T47D (cell line): ENCODE measurements at regions not wholly inside any gene's neighbourhood (a gene's known extent, or its start where the extent isn't known, plus 50 kb on each side); places are given as distances from the start of the nearest gene placed in this dataset.
"Not testable (repeated sequence)": the region's sequence is repeated elsewhere in the genome, so short reads cannot be mapped to it uniquely, and the experiment has no call there.

Source experiments
- DNase-seq, 2 experiments: peaks; one replicate each; pipeline versions ENCODE4 v3.0.0 to v3.0.0-alpha.2; 2011 to 2012; ENCODE audit warnings: low read depth in 1 of 2, low spot score in 1 of 2
- JUND ChIP-seq: IDR thresholded peaks from 2 replicates; pipeline ENCODE4 v1.6.1; 2012; ENCODE audit warnings: low read depth
- in situ Hi-C: cut with HindIII; loops from 2 replicates; pipeline ENCODE4 v1.10.0; 2016; ENCODE audit warnings: low sequenced_read_pairs, low pct_unique_long_range_greater_than_20kb

- no peak for TF ChIP-seq JUND
- no peak for DNase-seq
- in situ Hi-C loops, result no loop called here
Observed at GRCh38 chr2:204373942-204374341, 171.3 kb upstream of the PARD3B start.

GRCh38 chr2:204380141-204380881 is 165.0 kb upstream of the PARD3B start:
- in situ Hi-C loops, result no loop called here
- DNase-seq, result no peak
- TF ChIP-seq JUND, result no peak

DNA sequence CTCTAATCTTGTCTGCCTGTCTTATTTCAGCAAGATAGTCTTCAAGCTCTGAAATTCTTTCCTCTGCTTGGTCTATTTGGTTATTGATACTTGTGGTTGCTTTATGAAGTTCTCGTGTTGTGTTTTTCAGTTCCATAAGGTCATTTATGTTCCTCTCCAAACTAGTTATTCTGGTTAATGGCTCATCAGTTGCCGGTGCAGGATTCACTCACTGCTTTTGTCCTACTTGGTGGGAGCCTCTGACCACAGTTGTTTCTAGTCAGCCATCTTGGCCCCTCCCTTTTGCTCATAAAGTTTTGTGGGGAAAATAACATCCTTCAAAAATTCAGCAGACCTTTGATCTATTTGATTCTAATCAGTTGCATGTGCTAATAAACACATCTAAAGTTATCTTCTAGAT is 158.6 kb upstream of the PARD3B start:
- in situ Hi-C loops, result no loop called here
- TF ChIP-seq JUND, result no peak
- DNase-seq, result no peak

DNA sequence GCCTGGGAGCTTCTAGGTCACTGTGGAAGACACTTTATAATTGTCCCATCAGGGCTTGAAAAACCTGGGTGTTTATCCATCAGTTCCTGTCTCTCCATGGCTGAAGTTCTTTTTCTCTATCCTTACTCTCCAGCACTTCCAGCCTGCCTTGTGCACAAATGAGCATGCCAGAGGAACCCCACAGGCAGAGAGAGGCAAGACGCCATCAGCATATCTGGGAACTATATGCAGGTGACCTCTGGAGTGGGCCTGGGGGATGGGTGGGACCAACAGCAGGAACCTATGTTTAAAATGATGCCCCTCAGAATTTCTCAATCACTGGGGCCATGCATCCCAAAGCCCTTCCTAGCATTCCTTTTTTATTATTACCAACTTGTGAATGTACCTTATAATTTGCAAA is 156.2 kb upstream of the PARD3B start:
- in situ Hi-C loops, result no loop called here
- TF ChIP-seq JUND, result no peak

GRCh38 chr2:204389856-204390255 is 155.4 kb upstream of the PARD3B start:
- TF ChIP-seq JUND, result no peak
- in situ Hi-C loops, result no loop called here
- no peak for DNase-seq

More for the DNA sequence above, 156.2 kb upstream of the PARD3B start:
- no peak for DNase-seq

GRCh38 chr2:204395539-204395938 is 149.7 kb upstream of the PARD3B start:
- in situ Hi-C loops, result no loop called here
- no peak for TF ChIP-seq JUND

DNA sequence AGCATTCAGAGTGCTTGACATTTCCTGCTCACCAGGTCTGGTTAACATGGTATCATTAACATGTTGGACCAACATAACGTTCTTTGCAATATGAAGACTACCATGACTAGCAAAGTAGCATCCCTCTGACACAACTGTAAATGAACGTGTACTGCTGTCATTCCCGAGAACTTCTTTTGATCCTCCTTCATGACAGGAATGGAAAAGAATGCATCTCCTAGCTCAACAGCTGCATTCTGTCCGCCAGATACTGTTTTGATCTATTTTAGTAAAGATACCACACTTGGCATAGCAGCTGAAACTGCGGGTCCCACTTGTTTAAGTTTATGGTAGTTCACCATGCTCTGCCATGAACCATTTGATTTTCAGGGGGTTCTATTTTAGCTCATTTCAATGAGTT is 144.2 kb upstream of the PARD3B start:
- in situ Hi-C loops, result no loop called here
- DNase-seq, result no peak
- no peak for TF ChIP-seq JUND

More at GRCh38 chr2:204395539-204395938, 149.7 kb upstream of the PARD3B start:
- DNase-seq, result no peak

GRCh38 chr2:204407204-204408014 is 137.9 kb upstream of the PARD3B start:
- in situ Hi-C loops, result no loop called here
- no peak for DNase-seq
- no peak for TF ChIP-seq JUND

GRCh38 chr2:204412782-204413181 is 132.5 kb upstream of the PARD3B start:
- in situ Hi-C loops, DNase-seq: not testable (repeated sequence)

- in situ Hi-C loops, result no loop called here
- no peak for TF ChIP-seq JUND
- no peak for DNase-seq
Observed at GRCh38 chr2:204415406-204416181, 129.7 kb upstream of the PARD3B start.

GRCh38 chr2:204416236-204416635 is 129.0 kb upstream of the PARD3B start:
- no peak for TF ChIP-seq JUND
- in situ Hi-C loops, result no loop called here

DNA sequence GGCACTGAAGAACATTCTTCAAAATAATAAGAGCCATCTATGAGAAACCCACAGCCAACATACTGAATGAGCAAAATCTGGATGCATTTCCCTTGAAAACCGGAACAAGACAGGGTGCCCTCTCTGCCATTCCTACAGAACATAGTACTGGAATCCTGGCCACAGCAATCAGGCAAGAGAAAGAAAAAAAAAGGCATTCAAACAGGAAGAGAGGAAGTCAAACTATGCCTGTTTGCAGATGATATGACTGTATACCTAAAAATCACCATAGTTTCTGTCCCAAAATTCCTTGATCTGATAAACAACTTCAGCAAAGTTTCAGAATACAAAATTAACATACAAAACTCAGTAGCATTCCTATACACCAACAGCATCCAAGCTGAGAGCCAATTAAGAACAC is 119.5 kb upstream of the PARD3B start:
- DNase-seq, result no peak
- in situ Hi-C loops, result no loop called here
- no peak for TF ChIP-seq JUND

More at GRCh38 chr2:204416236-204416635, 129.0 kb upstream of the PARD3B start:
- DNase-seq, result no peak

DNA sequence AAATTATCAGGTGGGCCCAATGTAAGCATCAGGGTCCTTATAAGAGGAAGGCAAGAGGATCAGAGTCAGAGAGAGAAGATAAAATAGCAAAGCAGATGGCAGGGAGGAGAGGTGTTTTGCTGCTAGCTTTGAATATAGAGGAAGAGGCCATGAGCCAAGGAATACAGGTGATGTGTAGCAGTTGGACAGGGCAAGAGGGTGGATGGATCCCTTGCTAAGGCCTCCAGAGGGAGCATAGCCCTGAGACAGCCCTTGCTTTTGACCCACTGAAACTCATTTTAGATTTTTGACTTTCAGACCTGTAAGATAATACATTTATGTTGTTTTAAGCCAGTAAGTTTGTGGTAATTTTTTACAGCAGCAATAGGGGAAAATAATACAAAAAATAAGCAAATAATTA is 116.6 kb upstream of the PARD3B start:
- in situ Hi-C loops, result no loop called here
- DNase-seq, result no peak
- TF ChIP-seq JUND, result no peak
